OCI-LY7 (cell line): ENCODE measurements at regions not wholly inside any gene's neighbourhood (a gene's known extent, or its start where the extent isn't known, plus 50 kb on each side); places are given as distances from the start of the nearest gene placed in this dataset.

Source experiments
- BruUV-seq: library from RNA; stranded (reverse); fragments of 400-500 nt; replicated peaks from 2 replicates; lab custom pipeline; 2021; lab: Mats Ljungman, UMichigan
- CTCF ChIA-PET: fragments of 300-600 bp; sonication (Branson Sonifier 250); formaldehyde crosslinking; loops from one replicate; lab custom pipeline; 2022; ENCODE audit warnings: antibody characterized with exemption; ENCODE audit not compliant: unreplicated experiment; lab: Charles Lee
- POLR2A ChIA-PET: fragments of 300-600 bp; sonication (Branson Sonifier 250); formaldehyde crosslinking; loops from one replicate; lab custom pipeline; 2022; ENCODE audit warnings: antibody characterized with exemption; lab: Charles Lee
- DNase-seq: peaks from one replicate; pipeline ENCODE4 v3.0.0-alpha.2; 2015; ENCODE audit warnings: low spot score
- H2AFZ ChIP-seq: fragments of 200-600 bp; sonication (generic), shearing (Covaris generic); 2 replicates; pipeline ENCODE4 v1.6.1; 2014; ENCODE audit warnings: mild to moderate bottlenecking, antibody characterized with exemption, low read length, moderate library complexity
- H3K27ac ChIP-seq: fragments of 200-600 bp; sonication (generic); 2 replicates; pipeline ENCODE4 v1.5.1; 2014; ENCODE audit warnings: mixed run types, low read depth, mild to moderate bottlenecking, moderate library complexity, low read length, inconsistent platforms; ENCODE audit not compliant: poor library complexity, severe bottlenecking
- H3K36me3 ChIP-seq: fragments of 200-600 bp; sonication (generic); 2 replicates; pipeline ENCODE4 v1.6.1; 2014; ENCODE audit warnings: mild to moderate bottlenecking, antibody characterized with exemption, low read length, moderate library complexity, mixed read lengths; ENCODE audit not compliant: insufficient read depth
- H3K4me1 ChIP-seq: fragments of 200-600 bp; sonication (generic); 2 replicates; pipeline ENCODE4 v1.5.1; 2014; ENCODE audit warnings: mild to moderate bottlenecking, low read length; ENCODE audit not compliant: insufficient read depth, poor library complexity, severe bottlenecking
- H3K4me2 ChIP-seq: fragments of 200-600 bp; sonication (generic); 2 replicates; pipeline ENCODE4 v1.6.1; 2014; ENCODE audit warnings: mild to moderate bottlenecking, low read length
- H3K4me3 ChIP-seq: fragments of 200-600 bp; sonication (generic); 2 replicates; pipeline ENCODE4 v1.5.1; 2014; ENCODE audit warnings: mild to moderate bottlenecking, low read depth, low read length; ENCODE audit not compliant: poor library complexity, severe bottlenecking
- H3K79me2 ChIP-seq: fragments of 200-600 bp; sonication (generic); 2 replicates; pipeline ENCODE4 v1.6.1; 2016; ENCODE audit warnings: low read depth, mild to moderate bottlenecking, low read length, moderate library complexity, mixed read lengths; ENCODE audit not compliant: insufficient read depth
- H3K9me2 ChIP-seq: fragments of 200-600 bp; sonication (generic); 2 replicates; pipeline ENCODE4 v1.6.1; 2016; ENCODE audit warnings: mild to moderate bottlenecking, low read length, mixed read lengths; ENCODE audit not compliant: insufficient read depth
- H3K9me3 ChIP-seq: fragments of 200-600 bp; sonication (generic); 2 replicates; pipeline ENCODE4 v1.6.1; 2014; ENCODE audit warnings: mild to moderate bottlenecking, mixed run types, low read length, mixed read lengths
- H4K20me1 ChIP-seq: fragments of 200-600 bp; sonication (generic); 2 replicates; pipeline ENCODE4 v1.6.1; 2014; ENCODE audit warnings: mild to moderate bottlenecking, antibody characterized with exemption, low read length, moderate library complexity, mixed read lengths; ENCODE audit not compliant: insufficient read depth
- EZH2phosphoT487 ChIP-seq: fragments of 200-600 bp; sonication (generic); IDR thresholded peaks from 2 replicates; pipeline ENCODE4 v1.6.1; 2018; ENCODE audit warnings: low read depth, borderline replicate concordance, mild to moderate bottlenecking, mixed run types, antibody characterized with exemption, low read length, moderate library complexity, mixed read lengths
- intact Hi-C: fragments of 100-400 bp; cut with micrococcal nuclease; formaldehyde crosslinking; loops from one replicate; pipeline ENCODE4 v1.10.0; 2022; ENCODE audit not compliant: unreplicated experiment
- TF ChIP-seq, protein P1 (sequence below): fragments of 200-600 bp; sonication (generic); conservative IDR thresholded peaks from 2 replicates; pipeline ENCODE4 v1.5.1; 2014; ENCODE audit warnings: mild to moderate bottlenecking, antibody characterized with exemption, low read length, moderate library complexity, mixed read lengths

- H4K20me1 ChIP-seq = no peaks in the 10 kb centered on the region
- no peaks in the 10 kb centered on the region for H3K9me2 ChIP-seq
- no peaks in the 10 kb centered on the region for H3K79me2 ChIP-seq
- H3K4me3 ChIP-seq = no peak overlapping the region
- H3K9me3 ChIP-seq = no peaks in the 10 kb centered on the region
- H3K4me2 ChIP-seq = no peak overlapping the region
- H3K27ac ChIP-seq = no peak overlapping the region
- H3K4me1 ChIP-seq = no peaks in the 10 kb centered on the region
- intact Hi-C loops = no loop called here
- CTCF ChIA-PET = no interaction called here
- POLR2A ChIA-PET = interaction anchor here (0.6 kb wide), 1 partner anchor 209 kb away, joined by 3 read pairs; no protein-coding TSS in a partner anchor
- DNase-seq = no peak
- TF ChIP-seq, protein P1, sequence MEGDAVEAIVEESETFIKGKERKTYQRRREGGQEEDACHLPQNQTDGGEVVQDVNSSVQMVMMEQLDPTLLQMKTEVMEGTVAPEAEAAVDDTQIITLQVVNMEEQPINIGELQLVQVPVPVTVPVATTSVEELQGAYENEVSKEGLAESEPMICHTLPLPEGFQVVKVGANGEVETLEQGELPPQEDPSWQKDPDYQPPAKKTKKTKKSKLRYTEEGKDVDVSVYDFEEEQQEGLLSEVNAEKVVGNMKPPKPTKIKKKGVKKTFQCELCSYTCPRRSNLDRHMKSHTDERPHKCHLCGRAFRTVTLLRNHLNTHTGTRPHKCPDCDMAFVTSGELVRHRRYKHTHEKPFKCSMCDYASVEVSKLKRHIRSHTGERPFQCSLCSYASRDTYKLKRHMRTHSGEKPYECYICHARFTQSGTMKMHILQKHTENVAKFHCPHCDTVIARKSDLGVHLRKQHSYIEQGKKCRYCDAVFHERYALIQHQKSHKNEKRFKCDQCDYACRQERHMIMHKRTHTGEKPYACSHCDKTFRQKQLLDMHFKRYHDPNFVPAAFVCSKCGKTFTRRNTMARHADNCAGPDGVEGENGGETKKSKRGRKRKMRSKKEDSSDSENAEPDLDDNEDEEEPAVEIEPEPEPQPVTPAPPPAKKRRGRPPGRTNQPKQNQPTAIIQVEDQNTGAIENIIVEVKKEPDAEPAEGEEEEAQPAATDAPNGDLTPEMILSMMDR = no peak
- TF ChIP-seq EZH2phosphoT487 = no peak
- no peaks in the 10 kb centered on the region for H3K36me3 ChIP-seq
- BruUV-seq = no TSS peak
- no peak overlapping the region for H2AFZ ChIP-seq
These were observed 223.7 kb downstream of the DCDC2C start for GRCh38 chr2:3927031-3927430.

- Histone ChIP-seq H3K79me2 (no peaks in the 10 kb centered on the region), H3K4me2 (no peak overlapping the region), H4K20me1 (no peaks in the 10 kb centered on the region), H3K9me2 (no peaks in the 10 kb centered on the region), H3K9me3 (no peaks in the 10 kb centered on the region), H2AFZ (no peak overlapping the region), H3K4me1 (no peaks in the 10 kb centered on the region), H3K27ac (no peak overlapping the region), H3K36me3 (no peaks in the 10 kb centered on the region), H3K4me3 (no peak overlapping the region)
- intact Hi-C loops = no loop called here
- TF ChIP-seq EZH2phosphoT487 = no peak
- TF ChIP-seq, protein P1 = no peak
- no TSS peak for BruUV-seq
- POLR2A ChIA-PET = no interaction called here
- CTCF ChIA-PET = no interaction called here
- no peak for DNase-seq
These were observed 226.0 kb downstream of the DCDC2C start for GRCh38 chr2:3929374-3929773.

- Histone ChIP-seq H3K27ac (no peak overlapping the region), H2AFZ (no peak overlapping the region), H3K9me3 (no peaks in the 10 kb centered on the region), H3K9me2 (no peaks in the 10 kb centered on the region), H3K4me2 (no peak overlapping the region), H3K79me2 (no peaks in the 10 kb centered on the region), H3K4me3 (no peak overlapping the region), H3K36me3 (no peaks in the 10 kb centered on the region), H4K20me1 (no peaks in the 10 kb centered on the region), H3K4me1 (no peaks in the 10 kb centered on the region)
- no TSS peak for BruUV-seq
- ChIA-PET POLR2A (interaction anchor here (0.6 to 0.7 kb wide), 3 partner anchors 51 to 1314 kb away, joined by 3 to 4 read pairs (median 3); no protein-coding TSS in a partner anchor), CTCF (no interaction called here)
- no peak for DNase-seq
- intact Hi-C loops = no loop called here
- TF ChIP-seq EZH2phosphoT487 = no peak
- TF ChIP-seq, protein P1 = no peak
These were observed 226.9 kb downstream of the DCDC2C start for GRCh38 chr2:3930246-3930645.
